Fibroblast of skin of right quadriceps (primary cell): ENCODE measurements at regions not wholly inside any gene's neighbourhood (a gene's known extent, or its start where the extent isn't known, plus 50 kb on each side); places are given as distances from the start of the nearest gene placed in this dataset.
A peak's percentile ranks its signal among the peaks of the same experiment; 100 is the strongest.

Experiments
- DNase-seq: peaks from one replicate; pipeline ENCODE4 v3.0.0-alpha.2; 2013

DNA sequence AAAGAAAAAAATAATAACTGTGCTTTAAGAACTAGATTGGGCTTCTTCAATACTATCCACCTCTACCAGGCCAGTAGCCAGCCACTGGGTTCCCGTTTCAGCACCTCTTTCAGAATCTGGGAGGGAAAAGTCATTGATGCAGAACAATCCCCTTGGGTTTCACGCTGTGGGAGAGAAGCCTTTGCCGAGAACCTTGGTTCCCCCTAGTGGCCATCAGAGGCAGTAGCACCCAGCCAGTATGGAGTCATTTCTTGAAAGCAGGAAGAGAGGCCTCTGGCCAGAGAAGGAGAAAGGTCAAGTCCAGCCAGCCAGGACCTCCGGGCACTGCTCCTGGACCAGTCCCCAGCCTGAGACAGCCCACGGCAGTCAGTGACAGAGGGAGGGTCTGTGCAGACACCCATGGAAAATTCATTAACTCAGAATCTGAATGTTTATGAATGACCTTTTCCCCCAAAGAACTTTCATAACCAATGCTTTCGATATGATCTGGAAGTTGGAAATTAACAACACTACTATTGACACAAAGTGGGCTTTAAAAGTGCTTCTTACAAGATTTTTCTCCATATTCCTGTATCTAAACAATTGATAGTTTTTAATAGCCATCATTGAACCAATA lies 51.2 kb upstream of the CDH5 start:
- DNase-seq, result peak; percentile 68

- DNase-seq, result no peak
These were observed 55.2 kb upstream of the CDH5 start for GRCh38 chr16:66311306-66311705.

DNA sequence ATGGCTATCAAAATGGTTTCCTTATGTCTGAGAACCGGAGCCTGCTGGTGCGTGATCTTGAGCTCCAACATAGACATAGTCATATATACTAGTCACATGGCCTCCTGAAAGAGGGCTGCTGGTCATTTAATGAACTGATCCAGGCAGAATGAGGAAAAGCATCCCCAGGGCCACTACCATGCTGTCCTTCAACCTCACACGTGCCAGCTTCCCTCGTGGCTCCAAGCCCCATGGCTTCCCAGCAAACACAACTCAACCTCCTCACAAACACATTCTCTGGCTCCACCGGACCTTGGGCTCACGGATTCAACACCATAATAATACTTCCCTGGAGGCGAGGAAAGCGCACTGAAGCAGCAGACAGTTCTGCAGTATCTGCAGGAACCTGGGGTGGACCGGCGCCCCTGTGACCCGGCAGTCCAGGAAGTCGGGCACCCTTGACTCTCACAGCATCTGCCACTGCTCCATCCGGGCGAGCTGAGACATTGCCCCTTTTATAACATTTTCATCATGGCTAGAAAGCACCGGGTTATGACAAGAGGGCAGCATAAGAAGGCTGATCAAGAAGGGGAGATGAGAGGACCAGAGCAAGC lies 57.2 kb upstream of the CDH5 start:
- no peak for DNase-seq

DNA sequence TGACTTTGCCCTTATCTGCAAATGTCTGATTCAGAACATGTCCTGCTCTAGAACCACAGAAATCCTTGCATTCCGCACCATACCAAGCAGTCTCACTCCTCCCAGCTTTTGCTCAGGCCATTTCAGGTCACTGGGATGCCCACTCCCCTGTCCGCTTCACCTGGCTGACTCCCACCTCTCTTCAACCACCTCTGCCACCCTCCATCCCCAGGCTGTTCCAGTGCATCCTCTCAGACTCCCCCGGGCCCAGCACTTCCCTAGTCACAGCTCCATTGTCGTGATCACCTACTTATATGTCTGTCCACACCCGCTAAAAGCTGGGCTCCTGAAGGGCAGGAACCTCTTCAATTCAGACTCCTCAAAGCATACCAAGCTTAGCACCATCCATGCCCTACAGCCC lies 58.4 kb upstream of the CDH5 start:
- DNase-seq, result no peak

DNA sequence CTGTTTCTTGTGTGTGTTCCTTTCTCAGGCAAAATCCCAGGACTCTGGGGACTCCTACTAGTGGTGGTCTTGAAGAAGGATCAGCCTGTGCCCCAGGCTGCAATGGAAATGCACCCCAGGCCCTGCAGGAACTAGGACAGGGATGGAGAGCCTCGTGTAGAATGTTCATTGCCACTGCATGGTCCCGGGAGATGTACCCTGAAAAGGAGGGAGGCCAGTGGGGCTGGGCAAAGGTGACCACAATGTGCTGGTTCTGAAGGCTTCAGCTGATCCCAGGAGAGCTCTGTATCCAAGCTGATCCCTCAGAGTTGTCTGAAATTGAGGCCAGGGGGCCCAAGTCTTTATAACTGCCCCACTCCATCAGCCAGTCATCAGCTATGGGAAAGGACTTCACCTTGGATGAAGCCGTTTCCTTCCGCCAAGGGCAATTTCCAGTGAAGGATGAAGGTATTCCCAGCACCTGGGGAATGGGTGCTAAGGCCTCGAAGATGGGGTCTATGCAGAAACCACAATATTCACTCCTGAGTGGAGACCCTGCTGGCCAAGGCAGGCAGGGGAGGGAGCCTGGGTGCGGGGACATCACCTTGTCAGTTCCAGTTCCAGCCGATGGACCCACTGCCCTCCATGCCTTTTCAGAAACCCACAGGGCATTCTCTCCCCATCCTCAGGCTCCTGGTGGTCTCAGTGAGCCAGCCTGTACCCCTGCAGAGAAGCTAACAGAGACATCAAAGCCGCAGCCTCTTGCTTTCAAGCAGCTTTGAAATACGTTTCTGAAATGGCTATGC lies 59.9 kb upstream of the CDH5 start:
- no peak for DNase-seq

GRCh38 chr16:66304961-66305360 lies 61.5 kb upstream of the CDH5 start:
- no peak for DNase-seq

DNA sequence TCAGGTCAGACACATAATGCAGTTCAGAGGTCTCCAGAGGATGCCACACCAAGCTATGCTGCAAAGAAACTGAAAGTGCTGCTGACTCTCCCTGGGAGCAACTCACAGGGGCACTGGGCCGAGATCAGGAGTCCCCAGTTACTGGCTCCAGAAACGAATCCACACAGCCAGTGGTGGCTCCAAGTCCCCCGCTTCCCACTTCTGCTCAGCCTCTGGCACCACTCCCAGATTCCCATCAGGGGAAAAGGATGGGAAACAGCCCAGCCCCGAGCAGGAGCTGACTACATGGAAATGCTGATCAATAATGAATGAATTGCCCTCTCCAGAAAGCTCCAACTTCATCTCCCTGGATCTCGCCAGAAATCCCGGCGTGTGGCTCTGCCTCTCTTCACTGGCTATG lies 62.3 kb upstream of the CDH5 start:
- peak; percentile 3 for DNase-seq

DNA sequence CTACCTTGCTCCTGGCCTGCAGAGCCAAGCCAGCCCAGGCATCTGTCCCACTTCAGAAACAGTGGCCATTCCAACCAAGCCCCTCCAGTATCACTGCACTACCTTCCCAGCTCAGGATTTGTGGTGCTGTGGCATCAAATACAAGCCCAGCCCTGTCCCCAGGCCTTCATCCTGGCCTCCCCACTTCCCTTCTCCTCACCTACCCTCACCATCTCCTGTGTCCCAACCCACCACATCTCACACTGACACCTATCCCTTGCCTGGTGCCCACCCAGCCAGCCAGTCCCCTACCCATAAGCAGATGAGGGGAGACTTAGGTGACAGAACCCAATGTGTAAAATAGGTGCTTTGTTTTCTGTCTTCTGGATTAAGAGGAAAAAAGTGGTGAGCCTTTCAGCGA lies 66.0 kb upstream of the CDH5 start:
- no peak for DNase-seq

- no peak for DNase-seq
These were observed 66.5 kb upstream of the CDH5 start for GRCh38 chr16:66300037-66300436.

DNA sequence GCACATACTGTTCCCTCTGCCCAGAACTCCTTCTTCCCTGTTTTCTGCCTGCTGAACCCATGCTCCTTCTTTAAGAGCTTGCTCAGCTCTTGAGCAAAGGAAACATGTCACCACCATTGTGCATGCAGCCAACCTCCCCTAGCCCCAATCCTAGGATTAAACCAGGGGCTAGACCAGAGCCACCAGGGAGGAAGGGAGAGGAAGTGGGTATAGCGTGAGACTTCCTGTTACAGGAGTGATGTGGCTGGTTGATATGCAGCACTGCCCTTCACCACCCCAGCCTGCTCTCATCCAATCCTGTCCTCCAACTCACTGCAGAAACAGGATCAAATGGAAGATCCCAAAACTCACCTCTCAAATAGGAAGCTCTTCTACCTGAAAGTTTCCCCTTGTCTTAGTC lies 67.1 kb upstream of the CDH5 start:
- DNase-seq, result no peak

DNA sequence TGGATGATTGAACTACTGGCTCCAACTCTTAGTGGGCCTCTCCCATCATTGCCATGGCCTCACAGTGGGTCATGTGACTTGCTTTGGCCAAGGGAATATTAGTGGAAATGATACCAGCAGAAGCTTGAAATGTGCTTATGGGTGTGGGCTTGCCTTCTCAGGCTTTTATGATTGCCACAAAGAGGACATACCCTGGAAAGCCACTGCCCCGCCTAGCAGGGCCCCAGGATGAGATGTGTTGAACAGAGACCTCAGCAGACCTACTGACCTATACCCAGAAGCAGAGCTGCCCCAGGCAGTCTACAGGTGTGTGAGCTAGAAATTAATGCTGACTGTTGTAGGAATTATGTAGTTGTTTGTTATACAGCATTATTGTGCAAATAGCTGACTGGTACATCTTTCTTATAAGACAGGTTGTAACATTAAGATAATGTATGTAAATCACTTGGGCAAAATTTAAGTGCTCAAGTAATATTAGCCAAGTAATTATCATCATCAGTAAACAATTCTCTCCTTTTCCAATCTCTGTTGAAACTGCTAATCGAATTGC lies 67.8 kb upstream of the CDH5 start:
- DNase-seq, result no peak

- DNase-seq, result no peak
These were observed 68.5 kb upstream of the CDH5 start for GRCh38 chr16:66298006-66298405.

DNA sequence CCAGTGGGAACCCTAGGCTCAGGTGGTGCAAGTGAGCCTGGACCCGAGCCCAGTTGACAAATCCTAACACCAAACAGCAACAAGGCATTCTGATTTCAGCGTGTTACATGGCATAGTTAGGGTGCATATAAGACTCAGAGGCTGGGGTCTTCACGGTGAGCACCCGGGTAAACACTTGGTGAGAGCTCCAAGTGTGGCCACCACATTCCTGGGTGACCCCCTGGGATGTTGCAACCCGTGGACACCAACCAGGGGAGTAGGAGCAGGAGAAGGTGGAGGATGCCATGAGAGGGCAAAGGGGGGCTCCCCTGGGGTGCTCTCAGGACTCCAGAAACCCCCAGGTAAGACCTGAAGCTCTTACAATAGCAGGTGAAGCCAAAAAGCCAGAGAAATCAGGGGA lies 69.9 kb upstream of the CDH5 start:
- no peak for DNase-seq

DNA sequence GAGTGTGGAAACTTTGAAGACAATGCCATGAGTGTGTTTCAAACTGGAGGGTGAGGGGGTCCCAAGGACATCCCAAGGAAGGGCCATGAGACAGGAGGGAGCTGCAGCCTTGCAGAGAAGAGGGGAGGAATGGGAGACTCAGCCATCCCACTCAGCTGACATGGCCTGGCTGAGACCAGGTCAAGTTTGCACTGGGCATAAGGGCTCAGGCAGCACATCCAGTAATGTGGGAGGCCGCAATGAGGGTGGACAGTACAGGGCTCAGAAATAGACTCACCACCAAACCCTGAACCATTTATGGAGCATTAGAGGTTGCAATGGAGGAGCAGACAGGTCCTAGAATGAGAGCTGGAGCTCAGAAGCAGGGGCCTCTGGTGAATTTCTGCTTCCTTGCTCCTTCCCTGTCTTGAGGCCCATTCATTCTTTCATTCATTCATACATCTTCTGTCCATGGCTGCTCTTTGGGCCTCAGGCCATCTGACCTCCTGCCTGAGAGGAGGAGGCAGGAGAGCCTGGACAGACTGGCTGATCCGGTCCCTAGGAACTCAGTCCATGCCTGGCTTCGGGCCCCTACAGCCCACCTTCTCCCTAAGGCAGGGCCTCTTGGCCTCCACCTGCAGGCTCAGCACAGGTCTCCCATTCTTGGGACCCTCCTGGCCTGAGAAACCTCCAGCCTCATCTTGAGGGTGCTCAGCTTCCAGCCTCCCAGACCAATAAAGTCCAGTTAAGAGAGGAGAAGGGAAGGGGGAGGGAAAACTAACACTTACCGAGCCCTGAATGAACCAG lies 70.5 kb upstream of the CDH5 start:
- DNase-seq, result no peak

GRCh38 chr16:66295213-66295612 lies 71.3 kb upstream of the CDH5 start:
- no peak for DNase-seq

DNA sequence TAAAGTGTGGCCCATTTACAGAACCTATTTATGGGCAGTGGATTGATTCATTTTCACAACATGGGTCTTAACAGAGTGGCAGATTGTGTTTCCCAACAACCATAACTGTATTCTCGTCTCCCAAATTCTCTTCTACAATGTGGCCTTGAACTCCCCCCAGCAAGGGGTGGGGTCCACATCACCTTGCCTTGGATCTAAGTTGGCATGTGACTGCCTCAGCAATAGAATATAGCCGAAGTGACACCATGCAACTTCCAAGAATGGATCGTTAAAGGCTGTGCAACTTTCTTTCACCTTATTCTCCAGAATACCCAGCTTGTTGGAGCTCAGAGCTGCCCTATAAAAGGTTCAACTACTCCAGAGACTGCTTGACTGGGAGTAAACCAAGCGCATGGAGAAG lies 72.0 kb upstream of the CDH5 start:
- DNase-seq, result no peak

- DNase-seq, result no peak
These were observed 72.6 kb upstream of the CDH5 start for GRCh38 chr16:66293932-66294331.

DNA sequence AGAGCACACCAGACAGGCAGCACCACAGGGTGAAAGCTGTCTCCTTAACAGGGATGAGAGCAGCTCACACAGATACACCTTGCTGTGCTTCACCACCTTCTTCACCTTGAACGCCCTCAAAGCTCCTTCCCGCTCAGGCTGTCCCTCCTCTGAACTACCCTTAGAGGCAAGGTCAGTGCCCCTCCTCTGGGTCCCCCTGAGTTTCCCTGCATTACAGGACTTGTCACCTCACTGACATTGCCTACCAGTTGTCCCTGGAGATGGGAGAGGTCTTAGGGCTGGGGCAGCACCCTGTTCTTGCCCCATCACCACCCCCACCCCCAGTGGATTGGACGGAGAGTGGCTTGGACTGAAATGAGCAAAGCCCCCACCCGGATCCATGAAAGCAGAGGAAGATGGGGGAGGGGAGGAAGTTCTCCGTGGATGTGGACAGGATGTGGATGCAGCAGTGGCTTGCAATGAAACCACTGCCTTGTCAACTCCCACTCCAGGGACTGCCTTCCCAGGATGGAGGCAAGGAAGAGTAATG lies 73.2 kb upstream of the CDH5 start:
- no peak for DNase-seq

GRCh38 chr16:66292241-66292935 lies 74.1 kb upstream of the CDH5 start:
- no peak for DNase-seq

DNA sequence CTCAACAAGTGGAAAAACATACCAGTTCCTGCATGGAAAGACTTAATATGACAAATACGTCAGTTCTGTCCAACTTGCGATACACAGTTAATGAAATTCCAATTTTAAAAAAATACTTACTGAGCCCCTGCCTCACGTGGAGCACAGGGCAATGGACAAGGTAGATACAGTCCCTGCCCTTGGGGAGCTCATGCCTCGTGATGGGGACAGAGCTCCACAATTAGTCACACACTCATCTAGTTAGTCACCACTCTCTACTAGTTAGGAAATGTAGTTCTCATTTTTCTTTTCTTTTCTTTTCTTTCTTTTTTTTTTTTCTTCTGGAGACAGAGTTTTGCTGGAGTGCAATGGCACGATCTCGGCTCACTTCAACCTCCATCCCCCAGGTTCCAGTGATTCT lies 74.7 kb upstream of the CDH5 start:
- no peak for DNase-seq

DNA sequence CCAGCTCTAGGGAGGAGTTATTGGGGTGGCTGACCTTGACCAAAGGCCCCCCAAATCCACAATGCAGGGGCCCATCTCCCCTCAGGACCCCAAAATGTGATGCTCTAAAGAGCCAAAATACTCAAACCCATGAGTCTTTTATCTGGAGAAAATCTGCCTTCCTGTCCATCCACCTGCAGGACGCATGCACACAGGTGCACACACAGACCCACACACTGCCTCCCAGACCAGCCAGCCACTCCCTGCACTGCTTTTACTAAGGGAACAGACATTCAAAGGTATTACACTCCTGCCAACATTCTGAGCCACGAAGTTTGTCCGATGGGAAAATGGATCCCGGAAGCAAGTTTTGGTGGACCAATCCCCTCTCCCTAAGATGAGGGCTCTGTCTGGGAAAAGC lies 76.1 kb upstream of the CDH5 start:
- no peak for DNase-seq

DNA sequence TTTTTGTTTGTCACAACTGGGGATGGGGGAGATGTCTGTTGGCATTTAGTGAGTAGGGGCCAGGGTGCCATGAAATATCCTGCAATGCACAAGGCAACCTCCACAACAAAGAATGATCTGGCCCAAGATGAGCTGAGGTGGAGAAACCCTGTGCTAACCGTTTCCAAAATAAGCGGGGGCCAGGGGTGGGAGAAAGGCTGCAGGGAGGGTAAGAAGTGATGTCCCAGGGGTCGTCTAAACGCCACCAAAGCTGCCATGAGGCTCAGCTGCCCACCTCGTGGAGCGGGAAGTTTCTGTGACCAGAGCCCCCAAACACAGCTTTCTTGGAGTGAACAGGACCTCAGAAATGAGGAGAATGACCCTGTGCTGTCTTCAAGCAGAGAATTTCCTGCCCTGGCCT lies 76.5 kb upstream of the CDH5 start:
- DNase-seq, result no peak
